Mesothelial cell of epicardium (in vitro differentiated cells): ENCODE measurements at regions not wholly inside any gene's neighbourhood (a gene's known extent, or its start where the extent isn't known, plus 50 kb on each side); places are given as distances from the start of the nearest gene placed in this dataset.

Experiments
- DNase-seq, 2 experiments: peaks; one replicate each; pipeline ENCODE4 v3.0.0; 2021; ENCODE audit warnings: low spot score in 2 of 2; ENCODE audit not compliant: unreplicated experiment in 2 of 2
- H3K27ac Mint-ChIP-seq: 2 replicates; pipeline ENCODE4 v1.8.0; 2021; ENCODE audit warnings: mixed read lengths
- H3K27me3 Mint-ChIP-seq: 2 replicates; pipeline ENCODE4 v1.8.0; 2021; ENCODE audit warnings: low read depth, mixed read lengths
- H3K36me3 Mint-ChIP-seq: 2 replicates; pipeline ENCODE4 v1.8.0; 2021; ENCODE audit warnings: mixed read lengths
- H3K4me1 Mint-ChIP-seq: 2 replicates; pipeline ENCODE4 v1.8.0; 2021; ENCODE audit warnings: mixed read lengths
- H3K4me3 Mint-ChIP-seq: 2 replicates; pipeline ENCODE4 v1.8.0; 2021; ENCODE audit warnings: mild to moderate bottlenecking, moderate library complexity, mixed read lengths
- H3K9me3 Mint-ChIP-seq: 2 replicates; pipeline ENCODE4 v1.8.0; 2021; ENCODE audit warnings: mixed read lengths
- CTCF ChIP-seq: fragments of 200-600 bp; sonication (generic); IDR thresholded peaks from one replicate; pipeline ENCODE4 v1.5.0; 2021; ENCODE audit warnings: antibody characterized with exemption; ENCODE audit not compliant: unreplicated experiment

GRCh38 chr12:124717318-124717717 is 146.3 kb downstream of the SCARB1 start:
- H3K36me3 Mint-ChIP-seq = no peaks in the 10 kb centered on the region

GRCh38 chr12:124716208-124717130 is 147.2 kb downstream of the SCARB1 start:
- H3K27ac Mint-ChIP-seq = no peak overlapping the region
- peaks cover 2% of the 10 kb centered on the region for H3K27me3 Mint-ChIP-seq
- no peak for TF ChIP-seq CTCF
- H3K4me3 Mint-ChIP-seq = no peak overlapping the region
- no peaks in the 10 kb centered on the region for H3K36me3 Mint-ChIP-seq
- DNase-seq = no peak
- peaks cover 34% of the 10 kb centered on the region for H3K4me1 Mint-ChIP-seq
- no peaks in the 10 kb centered on the region for H3K9me3 Mint-ChIP-seq

More at GRCh38 chr12:124717318-124717717, 146.3 kb downstream of the SCARB1 start:
- DNase-seq = no peak
- H3K9me3 Mint-ChIP-seq = no peaks in the 10 kb centered on the region
- H3K4me1 Mint-ChIP-seq = peaks cover 34% of the 10 kb centered on the region
- no peak for TF ChIP-seq CTCF
- H3K4me3 Mint-ChIP-seq = no peak overlapping the region
- H3K27me3 Mint-ChIP-seq = peaks cover 2% of the 10 kb centered on the region
- no peak overlapping the region for H3K27ac Mint-ChIP-seq

GRCh38 chr12:124715121-124715990 is 147.9 kb upstream of the NCOR2 start:
- no peaks in the 10 kb centered on the region for H3K9me3 Mint-ChIP-seq
- H3K36me3 Mint-ChIP-seq = no peaks in the 10 kb centered on the region
- H3K4me3 Mint-ChIP-seq = no peak overlapping the region
- peaks cover 26% of the 10 kb centered on the region for H3K4me1 Mint-ChIP-seq
- no peak for TF ChIP-seq CTCF
- H3K27ac Mint-ChIP-seq = no peak overlapping the region
- DNase-seq = no peak
- H3K27me3 Mint-ChIP-seq = peaks cover 2% of the 10 kb centered on the region

GRCh38 chr12:124713436-124714082 is 146.1 kb upstream of the NCOR2 start:
- TF ChIP-seq CTCF = no peak
- no peaks in the 10 kb centered on the region for H3K9me3 Mint-ChIP-seq
- H3K4me3 Mint-ChIP-seq = no peak overlapping the region
- H3K27me3 Mint-ChIP-seq = peaks cover 2% of the 10 kb centered on the region
- H3K27ac Mint-ChIP-seq = no peak overlapping the region
- peaks cover 22% of the 10 kb centered on the region for H3K4me1 Mint-ChIP-seq
- no peaks in the 10 kb centered on the region for H3K36me3 Mint-ChIP-seq
- DNase-seq = no peak

- H3K4me1 Mint-ChIP-seq = peaks cover 22% of the 10 kb centered on the region
- H3K27ac Mint-ChIP-seq = no peak overlapping the region
- no peaks in the 10 kb centered on the region for H3K9me3 Mint-ChIP-seq
- DNase-seq = no peak
- H3K4me3 Mint-ChIP-seq = no peak overlapping the region
- H3K36me3 Mint-ChIP-seq = no peaks in the 10 kb centered on the region
- TF ChIP-seq CTCF = no peak
- peaks cover 2% of the 10 kb centered on the region for H3K27me3 Mint-ChIP-seq
These were observed 145.6 kb upstream of the NCOR2 start for GRCh38 chr12:124713041-124713435.
